ENCODE measurements at regions not wholly inside any gene's neighbourhood (a gene's known extent, or its start where the extent isn't known, plus 50 kb on each side); places are given as distances from the start of the nearest gene placed in this dataset.

- no peak for DNase-seq
- TF ChIP-seq CTCF (IDR thresholded peaks at IDR 0.05) (no peak), SIN3A (IDR thresholded peaks at IDR 0.05; ENCODE audit: borderline replicate concordance, low read depth, low read length) (no peak), FOSL2 (IDR thresholded peaks at IDR 0.05; ENCODE audit: borderline replicate concordance, low read depth) (no peak), GABPA (IDR thresholded peaks at IDR 0.05; ENCODE audit: low read depth) (no peak), EZH2phosphoT487 (IDR thresholded peaks at IDR 0.05; ENCODE audit: borderline replicate concordance, low read depth) (no peak), YY1 (IDR thresholded peaks at IDR 0.05; ENCODE audit: low read depth) (no peak), MEF2A (IDR thresholded peaks at IDR 0.05; ENCODE audit: borderline replicate concordance, low read depth) (no peak), TEAD4 (IDR thresholded peaks at IDR 0.05; ENCODE audit: borderline replicate concordance, insufficient read depth) (no peak), SMC3 (IDR thresholded peaks at IDR 0.05; ENCODE audit: low read depth, low read length) (no peak), POLR2AphosphoS5 (IDR thresholded peaks at IDR 0.05; ENCODE audit: low read depth, low read length) (no peak), EP300 (IDR thresholded peaks at IDR 0.05; ENCODE audit: borderline replicate concordance in 1 of 2, low read depth in 1 of 2, low read length in 1 of 2) (no peak), ZBTB33 (IDR thresholded peaks at IDR 0.05; ENCODE audit: borderline replicate concordance, low read depth) (no peak), USF1 (IDR thresholded peaks at IDR 0.05; ENCODE audit: borderline replicate concordance, low read depth) (no peak), REST (IDR thresholded peaks at IDR 0.05; ENCODE audit: low read depth, low read length) (no peak), GATA2 (CRISPR knock-in tag; IDR thresholded peaks at IDR 0.05) (no peak), RXRA (IDR thresholded peaks at IDR 0.05; ENCODE audit: borderline replicate concordance, low read depth) (no peak), TCF12 (IDR thresholded peaks at IDR 0.05) (no peak), CHD2 (IDR thresholded peaks at IDR 0.05; ENCODE audit: low read length, partially characterized antibody) (no peak), PBX3 (IDR thresholded peaks at IDR 0.05) (no peak)
- WGBS (ENCODE audit: low lambda C conversion rate): 13% methylated on average over 1 of the region's 1 CpG
- no peak overlapping the region for H3K4me3 ChIP-seq (ENCODE audit: low read depth in 2 of 2, low read length in 1 of 2)
- no peaks in the 10 kb centered on the region for H3K9me3 ChIP-seq
- H3K4me2 ChIP-seq: no peak overlapping the region
- H3K27me3 ChIP-seq (ENCODE audit: insufficient read depth): no peaks in the 10 kb centered on the region
- no peaks in the 10 kb centered on the region for H3K36me3 ChIP-seq (replicated peaks in 1 of 2; ENCODE audit: control insufficient read depth in 1 of 2, insufficient read depth in 2 of 2, low read length in 1 of 2)
- CTCF ChIA-PET: no interaction called here
- no peaks in the 10 kb centered on the region for H3F3A ChIP-seq (replicated peaks; ENCODE audit: insufficient read depth)
- no peak overlapping the region for H3K27ac ChIP-seq (ENCODE audit: low read depth in 2 of 2, low read length in 1 of 2)
- H3K9me2 ChIP-seq: no peaks in the 10 kb centered on the region
- H3K9ac ChIP-seq: no peak overlapping the region
- POLR2A ChIA-PET: no interaction called here
- no peaks in the 10 kb centered on the region for H3K4me1 ChIP-seq (ENCODE audit: control insufficient read depth in 1 of 2, insufficient read depth in 2 of 2, low read depth in 1 of 2, low read length in 1 of 2)
- no peak overlapping the region for H2AFZ ChIP-seq (ENCODE audit: low read depth)
- no peaks in the 10 kb centered on the region for H4K20me1 ChIP-seq (ENCODE audit: insufficient read depth)
- H3K79me2 ChIP-seq (ENCODE audit: insufficient read depth): no peaks in the 10 kb centered on the region
Measured at GRCh38 chr5:61860978-61861377, 445.0 kb upstream of the KIF2A start.
